Globus pallidus (tissue), 1 donor: ENCODE measurements at regions not wholly inside any gene's neighbourhood (a gene's known extent, or its start where the extent isn't known, plus 50 kb on each side); places are given as distances from the start of the nearest gene placed in this dataset.

Experiments
- DNase-seq: peaks from one replicate; pipeline ENCODE4 v3.0.0-alpha.2; 2015; ENCODE audit warnings: low spot score

GRCh38 chr5:134063188-134063820 is 51.2 kb upstream of the TCF7 start:
- DNase-seq, result no peak

- DNase-seq, result peak; percentile 16
These were observed 54.6 kb upstream of the TCF7 start for GRCh38 chr5:134059758-134060495.

GRCh38 chr5:134055015-134055414 is 50.2 kb upstream of the VDAC1 start:
- no peak for DNase-seq
